Breast epithelium (tissue), 4 donors: ENCODE measurements at regions not wholly inside any gene's neighbourhood (a gene's known extent, or its start where the extent isn't known, plus 50 kb on each side); places are given as distances from the start of the nearest gene placed in this dataset.

ENCODE experiments used
- DNase-seq, 2 donors: peaks; one replicate each; pipeline ENCODE4 v3.0.0-alpha.2; 2019; ENCODE audit warnings: low spot score in 2 of 2
- H3K27ac ChIP-seq, 2 donors: fragments of 200-600 bp; sonication (generic) in 1 of 2; one replicate each; pipeline ENCODE4 v1.5.1; 2016 to 2019; ENCODE audit warnings: mild to moderate bottlenecking in 1 of 2
- H3K27me3 ChIP-seq, 2 donors: fragments of 200-600 bp; sonication (generic) in 1 of 2; one replicate each; pipeline versions ENCODE4 v1.5.1 to v1.6.0; 2017 to 2019; ENCODE audit warnings: control low read depth in 1 of 2, mild to moderate bottlenecking in 1 of 2
- H3K36me3 ChIP-seq: fragments of 200-600 bp; one replicate; pipeline ENCODE4 v1.5.1; 2019
- H3K4me1 ChIP-seq, 2 donors: fragments of 200-600 bp; sonication (generic); one replicate each; pipeline ENCODE4 v1.5.1; 2016 to 2019; ENCODE audit warnings: control low read depth in 1 of 2
- H3K4me3 ChIP-seq, 3 donors: fragments of 200-600 bp; sonication (generic); 1 replicate in 2 of 3; 2 replicates in 1 of 3; pipeline ENCODE4 v1.5.1; 2016 to 2019; ENCODE audit warnings: mild to moderate bottlenecking in 3 of 3, moderate library complexity in 2 of 3
- H3K9me3 ChIP-seq, 2 donors: fragments of 200-600 bp; sonication (generic) in 1 of 2; one replicate each; pipeline ENCODE4 v1.5.1; 2016 to 2019; ENCODE audit warnings: control low read depth in 1 of 2
- CTCF ChIP-seq, 3 donors: fragments of 450-650 bp; IDR thresholded peaks; one replicate each; pipeline ENCODE4 v1.5.1; 2016 to 2017; ENCODE audit warnings: antibody characterized with exemption in 3 of 3, mild to moderate bottlenecking in 3 of 3, moderate library complexity in 3 of 3
- POLR2A ChIP-seq: fragments of 450-650 bp; IDR thresholded peaks from one replicate; pipeline ENCODE4 v1.6.1; 2016; ENCODE audit warnings: antibody characterized with exemption, mild to moderate bottlenecking, moderate library complexity
- POLR2AphosphoS5 ChIP-seq, 3 donors: sonication (generic); formaldehyde crosslinking; IDR thresholded peaks; one replicate each; pipeline ENCODE4 v1.6.1; 2017; ENCODE audit warnings: antibody characterized with exemption in 3 of 3
- intact Hi-C: fragments of 100-400 bp; cut with DNase I; formaldehyde crosslinking; loops from one replicate; pipeline ENCODE4 v1.15.1; 2023; ENCODE audit warnings: low total_unique reads

DNA sequence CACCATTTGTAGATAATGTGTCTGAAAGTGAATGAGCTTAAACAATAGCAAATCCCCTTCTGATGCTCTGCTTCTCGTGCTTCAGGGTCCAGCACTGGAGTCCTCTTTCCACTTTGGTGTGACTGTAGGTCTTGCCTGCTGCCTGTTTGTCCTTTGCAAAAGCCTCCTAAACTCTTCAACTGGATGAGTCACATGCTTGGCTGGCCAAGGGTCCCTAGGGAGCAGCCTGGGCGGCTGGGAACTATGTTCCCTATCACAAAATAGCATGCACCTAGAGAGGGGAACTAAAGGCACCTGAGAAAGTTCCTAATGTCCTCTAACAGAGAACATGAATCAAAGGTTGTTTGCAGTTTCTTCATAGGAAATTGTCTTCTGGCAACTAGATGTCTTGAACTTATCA, 607.2 kb upstream of the PLXNA2 start:
- Histone ChIP-seq H3K4me3 (no peak overlapping the region), H3K4me1 (no peaks in the 10 kb centered on the region), H3K36me3 (no peaks in the 10 kb centered on the region), H3K27ac (no peak overlapping the region), H3K27me3 (no peaks in the 10 kb centered on the region), H3K9me3 (no peaks in the 10 kb centered on the region)
- DNase-seq: no peak
- TF ChIP-seq POLR2A (no peak), CTCF (IDR thresholded peaks at IDR 0.05) (no peak), POLR2AphosphoS5 (IDR thresholded peaks at IDR 0.05) (no peak)
- intact Hi-C loops: no loop called here

DNA sequence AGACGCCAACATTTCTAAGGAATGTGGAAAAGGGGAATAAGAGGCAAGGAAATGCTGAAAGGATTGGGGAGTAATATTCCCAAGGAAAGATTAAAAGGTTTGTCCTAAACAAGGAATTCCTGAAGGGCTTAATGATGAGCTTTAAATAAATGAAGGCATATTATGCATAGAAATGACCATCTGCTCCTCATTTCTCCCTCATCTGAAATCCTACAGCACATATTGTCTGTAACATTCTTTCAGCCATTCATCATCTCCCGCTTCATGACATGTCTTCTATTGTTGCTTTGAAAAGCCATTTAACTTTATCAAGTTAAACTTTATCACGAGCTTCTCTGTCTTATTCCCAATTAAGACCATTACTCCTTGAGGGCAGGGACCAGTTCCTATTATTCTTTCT, 608.7 kb upstream of the PLXNA2 start:
- H3K36me3 ChIP-seq: no peaks in the 10 kb centered on the region

DNA sequence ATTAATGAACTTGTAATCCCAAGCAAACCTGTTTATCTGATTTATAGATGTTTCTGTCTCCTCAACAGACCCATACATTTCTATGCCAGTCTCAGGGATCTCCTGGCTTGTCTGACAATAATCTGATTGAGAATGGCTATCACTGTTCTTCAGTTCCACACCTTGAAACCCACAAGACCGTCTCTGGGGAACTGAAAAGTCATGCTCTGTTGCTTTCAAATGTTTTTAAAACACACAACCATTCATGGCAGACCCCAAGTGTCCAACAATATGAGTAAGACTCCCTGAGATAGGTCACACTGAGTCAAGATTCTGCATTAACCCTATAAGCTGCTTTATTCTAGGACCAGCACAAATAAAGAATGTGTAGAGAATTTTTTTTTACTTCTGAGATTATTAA, 611.2 kb upstream of the PLXNA2 start:
- no peak for DNase-seq
- TF ChIP-seq POLR2A (no peak), POLR2AphosphoS5 (IDR thresholded peaks at IDR 0.05) (no peak), CTCF (IDR thresholded peaks at IDR 0.05) (no peak)
- H3K27me3 ChIP-seq: no peaks in the 10 kb centered on the region
- intact Hi-C loops: no loop called here
- H3K27ac ChIP-seq: no peak overlapping the region
- H3K4me1 ChIP-seq: no peaks in the 10 kb centered on the region
- no peaks in the 10 kb centered on the region for H3K9me3 ChIP-seq
- no peaks in the 10 kb centered on the region for H3K36me3 ChIP-seq
- no peak overlapping the region for H3K4me3 ChIP-seq

More for the DNA sequence above, 608.7 kb upstream of the PLXNA2 start:
- intact Hi-C loops: no loop called here
- no peak for DNase-seq
- Histone ChIP-seq H3K9me3 (no peaks in the 10 kb centered on the region), H3K4me3 (no peak overlapping the region), H3K4me1 (no peaks in the 10 kb centered on the region), H3K27me3 (no peaks in the 10 kb centered on the region), H3K27ac (no peak overlapping the region)
- TF ChIP-seq POLR2AphosphoS5 (IDR thresholded peaks at IDR 0.05): no peak
- no peak for TF ChIP-seq CTCF (IDR thresholded peaks at IDR 0.05)
- TF ChIP-seq POLR2A: no peak

GRCh38 chr1:208857465-208857864, 613.3 kb upstream of the PLXNA2 start:
- Histone ChIP-seq H3K27me3 (no peaks in the 10 kb centered on the region), H3K27ac (no peak overlapping the region), H3K4me1 (no peaks in the 10 kb centered on the region), H3K36me3 (no peaks in the 10 kb centered on the region), H3K9me3 (no peaks in the 10 kb centered on the region), H3K4me3 (no peak overlapping the region)
- TF ChIP-seq POLR2AphosphoS5 (IDR thresholded peaks at IDR 0.05) (no peak), POLR2A (no peak), CTCF (IDR thresholded peaks at IDR 0.05) (no peak)
- intact Hi-C loops: no loop called here
- no peak for DNase-seq

DNA sequence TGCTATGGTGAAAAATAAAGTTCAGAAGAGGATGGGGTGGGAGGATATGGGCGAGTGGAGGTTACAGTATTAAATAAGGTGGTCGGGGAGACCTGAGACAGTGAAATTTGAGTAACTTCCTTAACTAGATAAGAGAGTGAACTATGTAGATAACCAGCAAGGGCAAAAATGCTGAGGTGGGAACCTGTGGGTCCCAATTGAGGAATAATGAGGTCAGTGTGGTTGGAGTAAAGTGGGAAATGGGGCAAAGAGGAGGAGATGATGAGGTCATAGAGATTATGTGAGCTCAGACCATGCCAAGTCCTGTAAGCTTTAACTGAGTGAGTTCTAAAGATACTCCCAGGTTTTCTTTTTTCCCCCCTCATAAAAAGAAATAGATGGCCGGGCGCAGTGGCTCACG, 614.6 kb upstream of the PLXNA2 start:
- H3K4me3 ChIP-seq: no peak overlapping the region
- H3K4me1 ChIP-seq: no peaks in the 10 kb centered on the region
- no peak for TF ChIP-seq POLR2A
- TF ChIP-seq POLR2AphosphoS5 (IDR thresholded peaks at IDR 0.05): no peak
- TF ChIP-seq CTCF (IDR thresholded peaks at IDR 0.05): no peak
- intact Hi-C loops: no loop called here
- H3K9me3 ChIP-seq: no peaks in the 10 kb centered on the region
- H3K27me3 ChIP-seq: no peaks in the 10 kb centered on the region
- no peak for DNase-seq
- H3K36me3 ChIP-seq: no peaks in the 10 kb centered on the region
- no peak overlapping the region for H3K27ac ChIP-seq
